SKM-1 (cell line): ENCODE measurements at regions not wholly inside any gene's neighbourhood (a gene's known extent, or its start where the extent isn't known, plus 50 kb on each side); places are given as distances from the start of the nearest gene placed in this dataset.

Experiments used
- DNase-seq: peaks from one replicate; lab custom pipeline; 2025; ENCODE audit not compliant: unreplicated experiment; lab: John Stamatoyannopoulos, UW

- no peak for DNase-seq
Measured at GRCh38 chr6:150765067-150765764, 100.3 kb upstream of the MTHFD1L start.

GRCh38 chr6:150766201-150766997 is 99.1 kb upstream of the MTHFD1L start:
- no peak for DNase-seq

- no peak for DNase-seq
Measured at GRCh38 chr6:150767161-150767560, 98.3 kb upstream of the MTHFD1L start.

- DNase-seq = no peak
Measured at GRCh38 chr6:150767571-150768018, 97.9 kb upstream of the MTHFD1L start.

- no peak for DNase-seq
Measured at GRCh38 chr6:150770637-150771036, 94.9 kb upstream of the MTHFD1L start.

- DNase-seq = no peak
Measured at GRCh38 chr6:150773969-150774368, 91.5 kb upstream of the MTHFD1L start.

GRCh38 chr6:150775415-150776203 is 89.9 kb upstream of the MTHFD1L start:
- no peak for DNase-seq

- no peak for DNase-seq
Measured at GRCh38 chr6:150777736-150778135, 87.8 kb upstream of the MTHFD1L start.

GRCh38 chr6:150783813-150784212 is 81.7 kb upstream of the MTHFD1L start:
- no peak for DNase-seq

- DNase-seq = no peak
Measured at GRCh38 chr6:150787429-150787828, 78.1 kb upstream of the MTHFD1L start.

GRCh38 chr6:150788089-150788488 is 77.4 kb upstream of the MTHFD1L start:
- peak; percentile 36 for DNase-seq

- peak; percentile 51 for DNase-seq
Measured at GRCh38 chr6:150789906-150790305, 75.6 kb upstream of the MTHFD1L start.

- no peak for DNase-seq
Measured at GRCh38 chr6:150791717-150792116, 73.8 kb upstream of the MTHFD1L start.

- no peak for DNase-seq
Measured at GRCh38 chr6:150797949-150798348, 67.6 kb upstream of the MTHFD1L start.

GRCh38 chr6:150799276-150799805 is 66.2 kb upstream of the MTHFD1L start:
- DNase-seq = no peak

- DNase-seq = no peak
Measured at GRCh38 chr6:150800674-150801314, 64.7 kb upstream of the MTHFD1L start.

- no peak for DNase-seq
Measured at GRCh38 chr6:150806790-150807189, 58.7 kb upstream of the MTHFD1L start.

- no peak for DNase-seq
Measured at GRCh38 chr6:150813319-150813992, 52.0 kb upstream of the MTHFD1L start.

GRCh38 chr6:150813993-150814359 is 51.5 kb upstream of the MTHFD1L start:
- no peak for DNase-seq
